NCI-H345 (cell line): ENCODE measurements at regions not wholly inside any gene's neighbourhood (a gene's known extent, or its start where the extent isn't known, plus 50 kb on each side); places are given as distances from the start of the nearest gene placed in this dataset.
A peak's percentile ranks its signal among the peaks of the same experiment; 100 is the strongest.

ENCODE experiments used
- DNase-seq: peaks from one replicate; lab custom pipeline; 2025; lab: John Stamatoyannopoulos, UW

GRCh38 chr6:44012078-44012493 is 115.2 kb downstream of the MRPL14 start:
- no peak for DNase-seq

DNA sequence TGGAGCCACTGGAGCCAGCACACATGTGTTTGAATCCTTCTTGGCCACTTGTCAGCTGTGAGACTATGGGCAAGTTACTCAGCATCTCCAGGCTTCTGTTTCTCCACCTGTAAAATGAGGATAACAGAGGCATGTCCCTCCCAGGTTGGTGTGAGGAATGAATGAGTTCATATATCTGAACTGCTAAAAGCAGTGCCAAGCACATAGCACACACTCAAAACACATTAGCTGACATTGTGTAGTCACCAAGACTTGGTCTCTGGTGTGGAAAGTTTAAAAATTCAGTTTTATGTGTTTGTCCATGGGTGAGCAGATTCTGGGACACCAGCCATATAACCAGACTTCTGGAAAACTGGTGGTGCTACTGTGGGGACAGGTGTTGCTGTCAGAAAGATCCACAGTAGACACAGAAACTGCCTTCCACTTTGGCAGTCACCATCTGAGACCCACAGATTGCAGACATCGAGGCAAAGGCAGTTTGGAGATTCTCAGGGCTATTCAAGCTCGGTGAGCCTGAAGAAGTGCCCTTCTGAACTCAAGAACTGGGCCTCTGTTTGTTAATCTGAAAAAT is 115.8 kb downstream of the MRPL14 start:
- DNase-seq: no peak

DNA sequence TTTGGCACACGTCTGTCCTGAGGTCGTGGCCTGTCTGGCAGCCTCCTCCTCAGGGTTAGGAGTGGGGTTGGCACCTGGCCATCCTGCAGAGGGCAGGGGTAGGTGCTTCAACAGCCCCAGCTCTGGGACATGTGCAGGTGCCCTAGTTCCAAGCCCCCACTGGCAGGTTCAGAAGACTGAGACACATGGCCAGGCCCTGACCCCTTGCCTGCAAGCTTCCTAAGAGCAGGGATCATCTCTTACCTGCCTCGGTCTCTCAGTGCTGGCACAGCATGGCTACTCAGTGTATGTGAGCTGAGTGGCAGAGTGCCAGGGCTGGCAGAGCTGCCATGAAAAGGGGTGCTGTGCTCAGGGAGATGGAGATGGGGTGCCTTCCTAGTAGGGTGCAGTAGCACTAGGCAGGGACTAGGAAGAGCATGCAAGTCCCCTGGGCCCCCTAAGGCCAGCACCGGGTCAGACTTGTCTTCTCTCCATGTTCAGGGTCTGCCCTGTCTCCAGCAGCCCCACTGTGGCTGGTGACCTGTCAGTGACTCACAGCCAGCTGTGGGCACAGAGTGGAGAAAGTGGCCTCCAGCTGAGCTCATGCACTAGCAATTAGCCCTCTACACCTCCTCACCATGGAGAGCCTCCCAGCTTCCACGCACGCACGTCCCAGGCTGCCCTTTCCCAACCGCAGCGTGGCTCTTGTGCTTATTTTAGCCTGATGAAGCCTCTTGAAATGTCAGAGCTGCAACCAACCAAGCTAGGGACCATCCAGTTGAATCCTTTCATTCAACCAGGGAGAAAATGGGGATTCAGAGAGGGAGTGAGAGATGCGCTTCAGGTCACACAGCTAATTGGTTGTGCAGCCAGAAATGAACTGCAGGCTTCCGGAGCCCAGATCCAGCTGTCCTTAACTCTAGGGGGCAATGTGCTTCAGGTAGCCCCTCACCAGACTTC is 116.6 kb downstream of the MRPL14 start:
- peak; percentile 62 for DNase-seq

DNA sequence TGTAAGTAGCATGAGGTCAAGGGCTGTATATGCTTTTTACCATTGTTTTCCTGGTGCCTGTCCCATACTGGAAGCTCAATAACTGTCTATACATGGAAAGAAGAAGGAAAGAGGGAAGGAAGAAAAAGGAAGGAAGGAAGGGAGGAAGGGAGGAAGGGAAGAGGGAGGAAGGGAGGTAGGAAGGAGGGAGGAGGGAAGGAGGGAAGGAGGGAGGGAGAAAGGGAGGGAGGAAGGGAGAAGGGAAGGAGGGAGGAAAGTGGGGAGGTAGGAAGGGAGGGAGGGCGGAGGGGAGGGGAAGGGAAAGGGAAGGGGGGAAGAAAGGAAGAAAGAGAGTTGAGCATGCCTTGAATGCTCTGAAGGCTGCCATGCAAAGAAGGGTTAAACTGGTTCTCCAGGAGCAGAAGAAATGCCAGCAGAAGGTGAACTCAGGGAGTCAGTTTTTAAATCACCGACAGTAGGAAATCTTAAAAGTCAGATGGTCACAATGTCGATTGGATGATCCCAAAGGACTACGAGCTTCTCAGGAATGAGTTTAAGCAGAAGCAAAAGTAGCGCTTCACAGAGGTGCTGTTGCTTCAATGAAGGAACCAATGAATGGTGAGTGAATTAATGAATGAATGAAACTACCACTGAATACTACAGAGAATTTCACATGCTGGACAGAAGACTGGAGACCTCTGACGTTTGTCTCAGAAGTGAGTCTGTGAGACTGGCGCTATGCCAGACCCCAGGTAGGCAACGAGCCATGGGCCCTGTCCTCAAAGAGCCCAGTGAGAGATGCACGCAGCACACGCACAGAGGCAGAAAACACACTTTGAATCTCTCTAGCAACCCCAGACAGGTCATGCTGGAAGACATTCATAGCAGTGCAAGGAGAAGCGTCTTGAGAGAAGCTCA is 117.6 kb downstream of the MRPL14 start:
- DNase-seq: peak; percentile 38

GRCh38 chr6:44008821-44009370 is 118.4 kb downstream of the MRPL14 start:
- no peak for DNase-seq

GRCh38 chr6:44007818-44008621 is 119.2 kb downstream of the MRPL14 start:
- no peak for DNase-seq

- no peak for DNase-seq
Measured at GRCh38 chr6:44006872-44007303, 120.4 kb downstream of the MRPL14 start.

GRCh38 chr6:44006123-44006871 is 121.0 kb downstream of the MRPL14 start:
- DNase-seq: no peak

DNA sequence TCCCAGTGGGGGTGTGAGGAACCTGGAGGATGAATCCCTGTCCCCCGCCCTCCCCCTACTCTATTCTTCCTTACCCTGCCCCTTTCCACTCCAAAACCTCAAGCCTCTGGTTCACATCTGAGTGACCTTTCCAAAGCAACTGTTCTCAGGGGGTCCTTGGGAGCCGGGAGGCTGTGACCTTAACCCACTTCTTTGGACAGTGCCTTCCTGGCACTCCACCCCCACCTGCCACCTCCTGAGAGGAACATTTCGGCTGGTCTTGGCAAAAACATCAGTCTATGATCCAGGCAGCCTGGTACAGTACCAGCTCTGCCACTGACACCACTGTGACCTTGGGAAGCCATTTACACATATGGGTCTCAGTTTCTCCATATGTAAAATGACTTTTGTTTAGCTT is 121.7 kb downstream of the MRPL14 start:
- DNase-seq: no peak

DNA sequence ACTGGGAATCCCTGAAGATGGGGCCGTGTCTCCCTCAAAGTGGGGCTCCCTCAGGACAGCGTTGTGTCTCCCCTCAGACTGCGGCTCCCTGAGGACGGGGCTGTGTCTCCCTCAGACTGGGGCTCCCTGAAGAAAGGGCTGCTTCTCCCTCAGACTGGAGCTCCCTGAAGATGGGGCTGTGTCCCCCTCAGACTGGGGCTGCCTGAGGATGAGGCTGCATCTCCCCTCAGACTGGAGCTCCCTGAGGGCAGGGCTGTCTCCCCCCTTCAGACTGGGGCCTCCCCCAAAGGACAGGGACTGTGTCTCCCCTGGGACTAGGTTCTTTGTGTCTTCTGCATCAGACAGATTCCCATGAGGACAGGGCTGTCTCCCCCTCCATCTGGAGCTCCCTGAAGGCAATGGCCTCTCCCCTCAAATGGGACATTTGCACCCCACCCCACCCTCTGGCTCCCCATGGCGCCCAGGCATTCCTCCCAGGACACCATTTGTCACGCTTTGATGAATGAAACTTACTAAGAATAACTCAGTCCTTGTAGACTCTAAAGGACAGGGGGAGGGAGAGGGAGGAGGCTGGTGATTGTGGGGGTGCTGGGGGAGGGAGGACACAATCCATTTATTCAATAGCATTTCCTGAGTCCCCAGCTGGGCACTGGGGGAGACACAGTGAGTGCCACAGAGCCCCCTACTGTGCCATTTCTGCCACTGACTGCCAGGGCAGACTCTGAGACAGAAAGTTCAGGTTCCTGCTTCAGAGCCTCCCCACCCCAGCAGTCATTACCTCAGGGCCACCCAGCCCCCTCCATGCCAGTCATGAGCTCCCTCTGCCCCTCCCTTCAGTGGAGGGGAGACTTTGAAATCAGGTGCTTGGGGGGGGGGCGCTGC is 122.4 kb downstream of the MRPL14 start:
- no peak for DNase-seq

GRCh38 chr6:44004136-44004535 is 123.1 kb downstream of the MRPL14 start:
- no peak for DNase-seq

GRCh38 chr6:44003345-44004061 is 123.7 kb downstream of the MRPL14 start:
- DNase-seq: no peak

DNA sequence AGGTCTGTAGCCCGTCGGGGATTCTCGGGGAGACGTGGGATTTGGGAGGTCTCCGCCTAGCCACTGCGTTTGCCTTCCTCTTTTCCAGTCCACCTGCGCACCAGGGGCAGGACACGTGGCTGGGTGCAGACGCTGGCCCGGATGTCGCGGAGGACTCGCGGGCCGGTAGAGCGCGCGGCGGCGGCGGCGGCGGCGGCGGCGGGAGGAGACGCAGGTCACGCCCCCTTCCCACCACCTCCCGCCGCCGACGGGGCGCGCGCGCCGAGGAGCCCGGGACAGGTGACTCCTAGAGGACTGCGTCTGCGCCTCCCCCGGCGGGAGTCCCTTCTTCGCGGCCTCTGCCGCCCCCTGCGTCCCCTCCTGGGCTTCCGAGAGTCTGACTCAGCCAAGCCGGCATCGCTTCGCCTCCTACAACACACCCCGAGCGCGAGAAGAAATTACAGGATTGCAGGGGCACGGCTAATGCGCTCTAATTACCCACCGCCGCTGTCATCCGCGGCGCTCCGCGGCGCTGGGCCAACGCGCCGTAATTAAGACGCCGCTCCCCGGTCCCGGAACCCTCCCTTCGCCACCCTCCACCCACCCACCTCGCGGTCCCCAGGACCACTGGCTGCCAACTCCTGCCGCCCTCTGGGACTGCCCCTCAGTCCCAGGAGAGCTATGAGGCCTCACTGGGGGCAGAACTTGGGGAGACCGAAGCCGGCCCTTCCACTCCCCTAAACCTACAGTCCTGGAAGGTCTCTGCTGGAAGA is 124.5 kb downstream of the MRPL14 start:
- DNase-seq: no peak

- peak; percentile 20 for DNase-seq
Measured at GRCh38 chr6:44002067-44002592, 125.1 kb downstream of the MRPL14 start.

DNA sequence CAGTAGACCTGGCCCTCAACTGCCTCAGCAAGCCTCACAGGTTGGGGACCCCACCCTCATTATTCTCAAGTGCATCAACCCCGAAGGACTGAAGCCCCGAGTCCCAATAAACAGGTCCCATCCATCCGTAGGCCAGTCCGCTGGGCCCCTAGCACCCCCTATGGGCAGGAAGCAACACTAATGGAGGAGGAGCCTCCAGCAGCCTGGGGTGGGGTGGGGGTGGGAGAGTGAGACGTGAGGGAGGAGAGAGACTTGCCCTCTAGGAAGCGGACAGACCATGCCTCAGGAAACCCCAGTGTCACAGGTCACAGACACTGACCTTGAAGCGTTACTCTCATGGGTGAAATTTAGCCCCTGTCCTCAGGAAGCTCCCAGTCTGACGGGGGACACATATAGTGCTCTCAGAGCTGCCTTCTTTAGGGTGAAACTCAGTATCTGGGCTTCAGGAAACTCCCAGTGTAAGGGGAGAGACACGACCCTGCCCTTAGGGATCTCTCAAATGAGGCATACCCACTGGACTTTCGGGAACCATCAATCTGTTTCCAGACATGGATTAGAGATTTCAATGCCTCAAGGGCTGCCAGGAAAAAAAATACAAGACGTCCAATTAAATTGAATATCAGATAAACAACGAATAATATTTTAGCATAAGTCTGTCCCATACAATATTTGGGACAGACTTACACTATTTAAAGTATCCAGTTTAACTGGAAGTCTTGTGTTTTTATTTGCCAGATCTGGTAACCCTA is 125.8 kb downstream of the MRPL14 start:
- DNase-seq: peak; percentile 31

GRCh38 chr6:44000164-44000842 is 126.9 kb downstream of the MRPL14 start:
- peak; percentile 66 for DNase-seq
